ENCODE measurements at regions not wholly inside any gene's neighbourhood (a gene's known extent, or its start where the extent isn't known, plus 50 kb on each side); places are given as distances from the start of the nearest gene placed in this dataset.

DNA sequence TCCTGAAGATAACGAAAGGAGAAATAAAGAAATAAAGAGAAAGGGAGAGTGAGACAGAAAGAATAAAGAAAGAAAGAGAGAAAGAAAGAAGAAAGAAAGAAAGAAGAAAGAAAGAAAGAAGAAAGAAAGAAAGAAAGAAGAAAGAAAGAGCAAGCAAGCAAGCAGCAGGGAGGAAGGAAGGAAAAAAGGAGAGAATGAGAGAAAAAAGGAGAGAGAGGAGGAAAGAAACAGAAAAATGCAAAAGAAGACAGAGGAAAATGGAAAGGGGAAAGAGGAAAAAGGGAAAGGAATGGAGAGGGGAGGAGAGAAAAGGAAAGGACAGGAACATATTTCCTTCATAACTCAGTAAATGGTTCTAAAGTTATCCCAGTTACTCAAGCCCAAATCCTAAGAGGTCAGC, 978.8 kb upstream of the CDH9 start:
- TF ChIP-seq, protein P1, sequence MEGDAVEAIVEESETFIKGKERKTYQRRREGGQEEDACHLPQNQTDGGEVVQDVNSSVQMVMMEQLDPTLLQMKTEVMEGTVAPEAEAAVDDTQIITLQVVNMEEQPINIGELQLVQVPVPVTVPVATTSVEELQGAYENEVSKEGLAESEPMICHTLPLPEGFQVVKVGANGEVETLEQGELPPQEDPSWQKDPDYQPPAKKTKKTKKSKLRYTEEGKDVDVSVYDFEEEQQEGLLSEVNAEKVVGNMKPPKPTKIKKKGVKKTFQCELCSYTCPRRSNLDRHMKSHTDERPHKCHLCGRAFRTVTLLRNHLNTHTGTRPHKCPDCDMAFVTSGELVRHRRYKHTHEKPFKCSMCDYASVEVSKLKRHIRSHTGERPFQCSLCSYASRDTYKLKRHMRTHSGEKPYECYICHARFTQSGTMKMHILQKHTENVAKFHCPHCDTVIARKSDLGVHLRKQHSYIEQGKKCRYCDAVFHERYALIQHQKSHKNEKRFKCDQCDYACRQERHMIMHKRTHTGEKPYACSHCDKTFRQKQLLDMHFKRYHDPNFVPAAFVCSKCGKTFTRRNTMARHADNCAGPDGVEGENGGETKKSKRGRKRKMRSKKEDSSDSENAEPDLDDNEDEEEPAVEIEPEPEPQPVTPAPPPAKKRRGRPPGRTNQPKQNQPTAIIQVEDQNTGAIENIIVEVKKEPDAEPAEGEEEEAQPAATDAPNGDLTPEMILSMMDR (IDR thresholded peaks at IDR 0.05): no peak
- TF ChIP-seq EP300 (IDR thresholded peaks at IDR 0.05): no peak

All from ovary (tissue), 3 donors.